ENCODE measurements at regions not wholly inside any gene's neighbourhood (a gene's known extent, or its start where the extent isn't known, plus 50 kb on each side); places are given as distances from the start of the nearest gene placed in this dataset.
"Not testable (repeated sequence)": the region's sequence is repeated elsewhere in the genome, so short reads cannot be mapped to it uniquely, and the experiment has no call there.

GRCh38 chr15:28789401-28790114, 58.9 kb downstream of the GOLGA6L7 start:
- DNase-seq = not testable (repeated sequence)

- not testable (repeated sequence) for DNase-seq
Observed at GRCh38 chr15:28788649-28789400, 59.6 kb downstream of the GOLGA6L7 start.

- not testable (repeated sequence) for DNase-seq
Observed at GRCh38 chr15:28788176-28788575, 60.3 kb downstream of the GOLGA6L7 start.

GRCh38 chr15:28786521-28786920, 61.9 kb downstream of the GOLGA6L7 start:
- DNase-seq = peak; percentile 53

- not testable (repeated sequence) for DNase-seq
Observed at GRCh38 chr15:28784347-28785163, 63.9 kb downstream of the GOLGA6L7 start.

- DNase-seq = no peak
Observed at GRCh38 chr15:28783873-28784272, 64.6 kb downstream of the GOLGA6L7 start.

- no peak for DNase-seq
Observed at GRCh38 chr15:28783466-28783865, 65.0 kb downstream of the GOLGA6L7 start.

GRCh38 chr15:28778397-28778796, 66.2 kb upstream of the GOLGA8M start:
- DNase-seq = not testable (repeated sequence)

- not testable (repeated sequence) for DNase-seq
Observed at GRCh38 chr15:28772857-28773256, 60.6 kb upstream of the GOLGA8M start.
